ENCODE measurements at regions not wholly inside any gene's neighbourhood (a gene's known extent, or its start where the extent isn't known, plus 50 kb on each side); places are given as distances from the start of the nearest gene placed in this dataset.

- TF ChIP-seq, protein P1, sequence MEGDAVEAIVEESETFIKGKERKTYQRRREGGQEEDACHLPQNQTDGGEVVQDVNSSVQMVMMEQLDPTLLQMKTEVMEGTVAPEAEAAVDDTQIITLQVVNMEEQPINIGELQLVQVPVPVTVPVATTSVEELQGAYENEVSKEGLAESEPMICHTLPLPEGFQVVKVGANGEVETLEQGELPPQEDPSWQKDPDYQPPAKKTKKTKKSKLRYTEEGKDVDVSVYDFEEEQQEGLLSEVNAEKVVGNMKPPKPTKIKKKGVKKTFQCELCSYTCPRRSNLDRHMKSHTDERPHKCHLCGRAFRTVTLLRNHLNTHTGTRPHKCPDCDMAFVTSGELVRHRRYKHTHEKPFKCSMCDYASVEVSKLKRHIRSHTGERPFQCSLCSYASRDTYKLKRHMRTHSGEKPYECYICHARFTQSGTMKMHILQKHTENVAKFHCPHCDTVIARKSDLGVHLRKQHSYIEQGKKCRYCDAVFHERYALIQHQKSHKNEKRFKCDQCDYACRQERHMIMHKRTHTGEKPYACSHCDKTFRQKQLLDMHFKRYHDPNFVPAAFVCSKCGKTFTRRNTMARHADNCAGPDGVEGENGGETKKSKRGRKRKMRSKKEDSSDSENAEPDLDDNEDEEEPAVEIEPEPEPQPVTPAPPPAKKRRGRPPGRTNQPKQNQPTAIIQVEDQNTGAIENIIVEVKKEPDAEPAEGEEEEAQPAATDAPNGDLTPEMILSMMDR (IDR thresholded peaks at IDR 0.05): no peak
- TF ChIP-seq, protein P2, sequence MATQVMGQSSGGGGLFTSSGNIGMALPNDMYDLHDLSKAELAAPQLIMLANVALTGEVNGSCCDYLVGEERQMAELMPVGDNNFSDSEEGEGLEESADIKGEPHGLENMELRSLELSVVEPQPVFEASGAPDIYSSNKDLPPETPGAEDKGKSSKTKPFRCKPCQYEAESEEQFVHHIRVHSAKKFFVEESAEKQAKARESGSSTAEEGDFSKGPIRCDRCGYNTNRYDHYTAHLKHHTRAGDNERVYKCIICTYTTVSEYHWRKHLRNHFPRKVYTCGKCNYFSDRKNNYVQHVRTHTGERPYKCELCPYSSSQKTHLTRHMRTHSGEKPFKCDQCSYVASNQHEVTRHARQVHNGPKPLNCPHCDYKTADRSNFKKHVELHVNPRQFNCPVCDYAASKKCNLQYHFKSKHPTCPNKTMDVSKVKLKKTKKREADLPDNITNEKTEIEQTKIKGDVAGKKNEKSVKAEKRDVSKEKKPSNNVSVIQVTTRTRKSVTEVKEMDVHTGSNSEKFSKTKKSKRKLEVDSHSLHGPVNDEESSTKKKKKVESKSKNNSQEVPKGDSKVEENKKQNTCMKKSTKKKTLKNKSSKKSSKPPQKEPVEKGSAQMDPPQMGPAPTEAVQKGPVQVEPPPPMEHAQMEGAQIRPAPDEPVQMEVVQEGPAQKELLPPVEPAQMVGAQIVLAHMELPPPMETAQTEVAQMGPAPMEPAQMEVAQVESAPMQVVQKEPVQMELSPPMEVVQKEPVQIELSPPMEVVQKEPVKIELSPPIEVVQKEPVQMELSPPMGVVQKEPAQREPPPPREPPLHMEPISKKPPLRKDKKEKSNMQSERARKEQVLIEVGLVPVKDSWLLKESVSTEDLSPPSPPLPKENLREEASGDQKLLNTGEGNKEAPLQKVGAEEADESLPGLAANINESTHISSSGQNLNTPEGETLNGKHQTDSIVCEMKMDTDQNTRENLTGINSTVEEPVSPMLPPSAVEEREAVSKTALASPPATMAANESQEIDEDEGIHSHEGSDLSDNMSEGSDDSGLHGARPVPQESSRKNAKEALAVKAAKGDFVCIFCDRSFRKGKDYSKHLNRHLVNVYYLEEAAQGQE (IDR thresholded peaks at IDR 0.05; ENCODE audit: insufficient read depth in 1 of 2, low read depth in 2 of 2, low read length in 1 of 2): no peak
- TF ChIP-seq POLR2AphosphoS5 (IDR thresholded peaks at IDR 0.05; ENCODE audit: low read depth, low read length): no peak
- no peak for TF ChIP-seq SIN3A (IDR thresholded peaks at IDR 0.05; ENCODE audit: borderline replicate concordance, insufficient read depth, low read depth, low read length)
Observed at GRCh38 chr4:188245651-188246050, 106.4 kb downstream of the TRIML1 start.
